Fibroblast of pulmonary artery (primary cell): ENCODE measurements at regions not wholly inside any gene's neighbourhood (a gene's known extent, or its start where the extent isn't known, plus 50 kb on each side); places are given as distances from the start of the nearest gene placed in this dataset.

Experiments
- DNase-seq: peaks from one replicate; pipeline ENCODE4 v3.0.0-alpha.2; 2010; ENCODE audit warnings: low read depth
- H3K4me3 ChIP-seq: replicated peaks from 2 replicates; pipeline ENCODE4 v1.5.1; 2011; ENCODE audit warnings: low read depth, mild to moderate bottlenecking, control low read depth, low read length, moderate library complexity
- TF ChIP-seq, protein P1 (sequence below): IDR thresholded peaks from 2 replicates; pipeline ENCODE4 v1.5.1; 2011; ENCODE audit warnings: mild to moderate bottlenecking, control low read depth, low read length, inconsistent platforms; ENCODE audit errors: missing control alignments

DNA sequence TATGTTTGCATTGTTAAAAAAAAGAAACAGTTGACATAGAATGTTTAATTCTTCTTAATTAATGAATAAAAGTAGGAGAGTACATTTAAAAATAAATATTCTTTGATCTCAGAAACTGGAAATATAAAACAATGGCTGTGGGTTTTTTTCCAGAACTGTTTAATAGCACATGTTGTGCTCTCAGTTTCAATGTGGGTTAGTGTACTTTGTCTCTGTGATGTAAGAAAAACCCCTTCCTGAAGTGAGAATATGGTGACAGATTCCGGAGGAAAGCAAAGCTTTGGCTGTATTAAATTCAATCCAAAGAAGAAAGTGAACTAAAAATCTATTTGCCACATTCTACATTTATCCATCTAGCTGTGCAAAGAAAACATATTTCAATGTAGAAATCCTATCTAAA is 261.9 kb upstream of the ADGRL3 start:
- no peak for DNase-seq
- no peak overlapping the region for H3K4me3 ChIP-seq

DNA sequence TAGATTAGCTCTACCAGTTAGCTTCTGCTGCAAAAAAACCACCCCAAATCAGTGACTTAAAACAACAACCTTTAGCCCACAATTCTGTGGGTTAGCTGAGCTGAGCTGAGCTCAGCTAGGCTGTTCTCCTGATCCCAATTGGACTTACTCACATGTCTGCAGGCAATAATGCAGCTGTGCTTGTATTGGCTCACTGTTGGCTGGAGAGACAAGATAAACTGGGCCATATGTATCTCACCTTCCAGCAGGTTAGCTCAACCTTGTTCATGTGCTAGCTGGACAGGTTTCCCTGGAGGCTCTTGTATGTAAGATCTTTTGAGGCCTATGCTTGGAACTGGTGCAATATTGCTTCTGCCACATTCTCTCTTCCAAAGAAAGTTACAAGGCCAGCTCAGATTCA is 261.5 kb upstream of the ADGRL3 start:
- no peak overlapping the region for H3K4me3 ChIP-seq
- TF ChIP-seq, protein P1, sequence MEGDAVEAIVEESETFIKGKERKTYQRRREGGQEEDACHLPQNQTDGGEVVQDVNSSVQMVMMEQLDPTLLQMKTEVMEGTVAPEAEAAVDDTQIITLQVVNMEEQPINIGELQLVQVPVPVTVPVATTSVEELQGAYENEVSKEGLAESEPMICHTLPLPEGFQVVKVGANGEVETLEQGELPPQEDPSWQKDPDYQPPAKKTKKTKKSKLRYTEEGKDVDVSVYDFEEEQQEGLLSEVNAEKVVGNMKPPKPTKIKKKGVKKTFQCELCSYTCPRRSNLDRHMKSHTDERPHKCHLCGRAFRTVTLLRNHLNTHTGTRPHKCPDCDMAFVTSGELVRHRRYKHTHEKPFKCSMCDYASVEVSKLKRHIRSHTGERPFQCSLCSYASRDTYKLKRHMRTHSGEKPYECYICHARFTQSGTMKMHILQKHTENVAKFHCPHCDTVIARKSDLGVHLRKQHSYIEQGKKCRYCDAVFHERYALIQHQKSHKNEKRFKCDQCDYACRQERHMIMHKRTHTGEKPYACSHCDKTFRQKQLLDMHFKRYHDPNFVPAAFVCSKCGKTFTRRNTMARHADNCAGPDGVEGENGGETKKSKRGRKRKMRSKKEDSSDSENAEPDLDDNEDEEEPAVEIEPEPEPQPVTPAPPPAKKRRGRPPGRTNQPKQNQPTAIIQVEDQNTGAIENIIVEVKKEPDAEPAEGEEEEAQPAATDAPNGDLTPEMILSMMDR, result no peak
- no peak for DNase-seq

More for the DNA sequence above, 261.9 kb upstream of the ADGRL3 start:
- TF ChIP-seq, protein P1, result no peak

DNA sequence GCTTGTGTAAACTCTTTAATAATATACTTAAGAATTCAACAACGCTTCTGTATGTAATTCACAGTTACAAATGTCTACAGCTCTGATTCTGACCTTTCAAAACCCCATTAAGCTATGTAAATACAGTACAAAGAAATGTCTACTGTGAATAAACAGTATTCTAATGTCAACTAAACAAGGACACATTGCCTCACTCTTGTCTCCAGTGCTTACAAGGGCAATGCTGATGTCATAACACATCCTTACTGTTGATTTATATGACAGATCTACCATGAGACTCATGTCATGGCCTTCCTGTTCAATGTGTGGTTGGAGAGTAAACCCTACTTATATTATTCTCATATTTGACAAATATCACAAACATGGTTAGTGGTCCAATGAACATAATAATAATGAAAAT is 256.1 kb upstream of the ADGRL3 start:
- H3K4me3 ChIP-seq, result no peak overlapping the region
- TF ChIP-seq, protein P1, result no peak
- no peak for DNase-seq

DNA sequence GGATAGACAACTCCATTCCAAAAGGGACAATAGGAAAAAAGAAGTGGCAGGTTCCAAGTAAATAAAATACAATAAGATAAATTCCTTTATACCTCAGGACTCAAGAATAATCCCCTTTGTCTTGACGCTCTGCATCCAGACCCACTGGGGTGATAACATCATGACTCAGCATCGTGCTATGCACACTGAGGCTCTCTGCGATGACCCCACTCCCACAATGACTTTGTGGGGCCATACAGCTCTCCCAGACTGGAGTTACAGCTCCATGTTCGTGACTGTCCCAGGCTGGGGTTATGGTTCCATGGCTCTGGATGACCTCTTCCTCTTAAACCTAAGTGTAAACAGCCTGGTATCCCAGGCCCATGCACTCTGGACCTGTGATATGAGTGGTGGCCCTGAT is 254.5 kb upstream of the ADGRL3 start:
- TF ChIP-seq, protein P1, result no peak
- DNase-seq, result no peak

DNA sequence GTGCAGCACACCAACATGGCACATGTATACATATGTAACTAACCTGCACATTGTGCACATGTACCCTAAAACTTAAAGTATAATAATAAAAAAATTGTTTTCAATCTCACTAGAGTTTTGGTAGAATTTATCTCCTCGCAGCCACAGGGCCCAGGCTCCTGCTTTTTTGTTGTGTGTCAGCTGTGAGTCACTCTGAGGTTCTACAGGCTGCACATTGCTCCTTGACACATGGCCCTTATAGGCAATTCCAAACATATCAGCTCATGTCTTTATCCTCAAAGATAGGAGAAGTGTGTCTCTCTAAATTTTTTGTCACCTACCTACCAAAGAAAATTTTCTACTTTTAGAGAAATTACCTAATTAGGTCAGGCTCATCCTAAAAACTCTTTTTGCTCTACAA is 252.1 kb upstream of the ADGRL3 start:
- TF ChIP-seq, protein P1, result no peak
- no peak for DNase-seq
- no peak overlapping the region for H3K4me3 ChIP-seq

More for the DNA sequence above, 254.5 kb upstream of the ADGRL3 start:
- no peak overlapping the region for H3K4me3 ChIP-seq

DNA sequence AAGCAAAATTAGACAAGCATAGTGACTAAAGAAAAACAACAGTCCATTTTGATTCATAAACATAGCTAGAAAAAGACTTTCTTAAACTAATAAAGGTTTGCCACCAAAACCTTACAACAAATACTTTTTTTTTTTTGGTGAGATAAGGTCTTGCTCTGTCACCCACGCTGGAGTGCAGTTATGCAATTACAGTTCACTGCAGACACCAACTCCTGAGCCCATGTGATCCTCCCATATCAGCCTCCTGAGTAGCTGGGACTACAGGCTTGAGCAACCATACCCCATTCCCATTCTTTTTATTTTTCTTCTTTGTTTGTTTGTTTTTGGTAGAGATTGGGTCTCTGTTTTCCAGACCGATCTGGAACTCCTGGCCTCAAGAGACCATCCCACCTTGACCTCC is 247.2 kb upstream of the ADGRL3 start:
- no peak overlapping the region for H3K4me3 ChIP-seq
- no peak for DNase-seq
- TF ChIP-seq, protein P1, result no peak

DNA sequence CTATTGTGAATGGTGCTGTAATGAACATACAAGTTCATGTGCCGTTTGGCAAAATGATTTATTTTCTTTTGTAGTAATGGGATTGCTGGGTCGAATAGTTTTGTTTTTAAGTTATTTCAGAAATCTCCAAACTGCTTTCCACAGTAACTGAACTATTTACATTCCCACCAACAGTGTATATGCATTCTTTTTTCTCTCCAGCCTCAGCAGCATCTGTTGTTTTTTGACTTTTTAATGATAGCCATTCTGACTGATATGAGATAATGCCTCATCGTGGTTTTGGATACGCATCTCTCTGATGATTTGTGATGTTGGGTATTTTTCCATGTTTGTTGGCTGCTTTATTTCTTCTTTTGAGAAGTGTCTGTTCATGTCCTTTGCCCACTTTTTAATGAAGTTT is 246.3 kb upstream of the ADGRL3 start:
- no peak for DNase-seq
- TF ChIP-seq, protein P1, result no peak
- H3K4me3 ChIP-seq, result no peak overlapping the region
